ENCODE measurements at regions not wholly inside any gene's neighbourhood (a gene's known extent, or its start where the extent isn't known, plus 50 kb on each side); places are given as distances from the start of the nearest gene placed in this dataset.

DNA sequence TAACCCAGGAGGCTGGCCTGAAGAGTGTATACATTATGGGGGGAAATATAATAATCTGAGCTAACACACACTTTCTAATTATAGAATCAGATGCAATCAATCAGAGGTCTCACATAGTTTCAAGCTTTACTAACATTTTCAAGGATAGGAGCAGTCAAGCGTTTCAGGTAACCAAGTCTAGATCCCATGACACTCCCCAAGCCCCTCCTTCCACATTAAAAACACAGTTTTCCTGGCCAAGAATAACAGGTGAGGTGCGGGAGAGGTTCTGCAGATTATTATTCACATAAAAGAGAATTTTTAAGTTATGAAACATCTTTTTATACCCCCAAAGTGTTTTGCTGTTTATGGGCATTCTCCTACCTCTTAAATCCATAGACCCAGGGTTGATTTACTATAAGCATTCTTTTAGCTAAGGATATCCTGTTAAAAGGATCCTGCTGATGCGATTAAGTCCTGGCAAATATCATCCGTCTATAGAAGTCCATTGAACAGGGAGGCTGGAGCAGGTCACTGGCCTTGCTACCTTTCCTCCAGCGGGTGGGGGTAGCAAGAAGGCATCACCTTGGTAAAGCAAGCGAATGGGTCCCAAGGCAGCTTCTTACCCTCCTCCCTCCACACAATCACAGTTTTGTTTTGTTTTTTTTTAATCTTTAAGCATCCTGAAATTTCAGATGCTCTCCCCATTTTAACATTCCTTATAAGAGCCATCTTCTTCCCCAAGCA lies 104.7 kb upstream of the GPM6A start:
- Histone ChIP-seq H3K9me3 (no peaks in the 10 kb centered on the region), H3K36me3 (no peaks in the 10 kb centered on the region), H3K4me3 (no peak overlapping the region), H3K4me1 (no peaks in the 10 kb centered on the region), H3K27ac (no peak overlapping the region), H3K27me3 (no peaks in the 10 kb centered on the region)
- intact Hi-C loops (cut with DNase I), result no loop called here
- no peak for ATAC-seq
- no peak for DNase-seq
- no peak for TF ChIP-seq CTCF (IDR thresholded peaks at IDR 0.05)

- peak; percentile 78 for ATAC-seq
- no peak for TF ChIP-seq CTCF (IDR thresholded peaks at IDR 0.05)
- no peaks in the 10 kb centered on the region for H3K4me1 ChIP-seq
- no peaks in the 10 kb centered on the region for H3K9me3 ChIP-seq
- H3K27ac ChIP-seq, result no peak overlapping the region
- DNase-seq, result no peak
- intact Hi-C loops (cut with DNase I), result no loop called here
- H3K36me3 ChIP-seq, result no peaks in the 10 kb centered on the region
- H3K4me3 ChIP-seq, result no peak overlapping the region
- H3K27me3 ChIP-seq, result no peaks in the 10 kb centered on the region
Measured at GRCh38 chr4:175927121-175927520, 115.1 kb upstream of the GPM6A start.

DNA sequence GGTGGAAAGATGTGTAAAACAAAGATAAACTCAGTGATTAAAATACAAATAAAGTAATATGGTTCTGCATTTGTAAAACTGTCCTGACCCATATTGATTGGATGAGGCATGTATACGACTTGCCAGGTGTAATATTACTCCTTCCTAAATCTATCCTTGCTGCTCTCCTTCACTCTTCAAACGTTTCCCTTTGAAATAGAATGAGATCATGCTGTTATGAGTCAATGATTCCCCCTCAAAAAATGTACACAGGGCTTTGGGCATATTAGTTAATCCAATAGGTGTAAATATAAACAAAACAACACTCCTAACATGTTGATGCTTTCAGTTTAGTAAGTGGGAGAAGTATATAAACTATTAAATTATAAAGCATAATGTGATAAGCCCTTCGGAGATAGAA lies 117.4 kb upstream of the GPM6A start:
- Histone ChIP-seq H3K9me3 (no peaks in the 10 kb centered on the region), H3K36me3 (no peaks in the 10 kb centered on the region), H3K27ac (no peak overlapping the region), H3K4me3 (no peak overlapping the region), H3K4me1 (no peaks in the 10 kb centered on the region), H3K27me3 (no peaks in the 10 kb centered on the region)
- no peak for ATAC-seq
- intact Hi-C loops (cut with DNase I), result no loop called here
- no peak for DNase-seq
- no peak for TF ChIP-seq CTCF (IDR thresholded peaks at IDR 0.05)

DNA sequence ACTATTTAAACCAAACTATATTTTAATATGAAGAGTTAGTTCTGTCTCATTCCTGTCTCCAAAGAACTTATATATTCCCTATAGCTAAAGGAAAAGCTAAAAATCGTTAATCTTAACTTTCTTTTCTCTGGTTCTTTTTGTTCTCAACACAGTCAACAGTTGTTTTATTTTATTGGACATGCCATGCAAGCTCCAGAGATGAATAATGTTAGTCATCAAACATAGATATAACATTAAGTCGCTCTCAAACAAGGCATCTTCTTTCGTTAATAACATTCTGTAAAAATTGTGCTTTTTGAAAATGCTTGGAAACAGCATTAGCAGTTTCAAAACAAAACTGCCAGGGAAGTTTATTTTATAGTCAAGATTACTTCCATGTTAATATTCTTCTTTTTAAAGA lies 117.9 kb upstream of the GPM6A start:
- intact Hi-C loops (cut with DNase I), result no loop called here
- Histone ChIP-seq H3K27ac (no peak overlapping the region), H3K9me3 (no peaks in the 10 kb centered on the region), H3K27me3 (no peaks in the 10 kb centered on the region), H3K4me3 (no peak overlapping the region), H3K36me3 (no peaks in the 10 kb centered on the region), H3K4me1 (no peaks in the 10 kb centered on the region)
- DNase-seq, result no peak
- no peak for ATAC-seq
- TF ChIP-seq CTCF (IDR thresholded peaks at IDR 0.05), result no peak

DNA sequence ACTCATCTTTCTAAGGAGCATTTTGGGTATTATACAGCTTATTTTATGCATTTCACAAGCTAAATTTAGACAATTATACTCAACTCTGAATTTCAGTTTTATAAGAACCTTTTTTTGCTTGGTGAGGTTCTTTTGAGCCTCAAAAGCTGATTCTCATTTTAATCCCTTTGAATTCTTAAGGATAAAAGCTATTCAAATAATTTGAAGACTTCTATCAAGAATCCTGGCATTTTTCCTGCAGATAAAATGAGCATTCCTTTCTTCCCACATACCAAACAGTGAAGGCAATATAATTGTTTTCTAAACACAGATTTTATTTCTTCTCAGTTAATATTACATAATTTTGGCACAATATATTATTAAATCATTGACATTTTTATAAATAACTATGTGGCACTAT lies 118.4 kb upstream of the GPM6A start:
- no peak for TF ChIP-seq CTCF (IDR thresholded peaks at IDR 0.05)
- no peaks in the 10 kb centered on the region for H3K36me3 ChIP-seq
- no peak for ATAC-seq
- H3K27ac ChIP-seq, result no peak overlapping the region
- no peaks in the 10 kb centered on the region for H3K4me1 ChIP-seq
- no peak for DNase-seq
- intact Hi-C loops (cut with DNase I), result no loop called here
- H3K27me3 ChIP-seq, result no peaks in the 10 kb centered on the region
- H3K9me3 ChIP-seq, result no peaks in the 10 kb centered on the region
- H3K4me3 ChIP-seq, result no peak overlapping the region

GRCh38 chr4:175932116-175932515 lies 120.1 kb upstream of the GPM6A start:
- Histone ChIP-seq H3K4me3 (no peak overlapping the region), H3K27ac (no peak overlapping the region), H3K4me1 (no peaks in the 10 kb centered on the region), H3K27me3 (no peaks in the 10 kb centered on the region), H3K36me3 (no peaks in the 10 kb centered on the region), H3K9me3 (no peaks in the 10 kb centered on the region)
- DNase-seq (no peak), ATAC-seq (no peak)
- no peak for TF ChIP-seq CTCF (IDR thresholded peaks at IDR 0.05)
- intact Hi-C loops (cut with DNase I), result no loop called here

Data from upper lobe of right lung (tissue), 1 donor.